RWPE1 (cell line): ENCODE measurements at regions not wholly inside any gene's neighbourhood (a gene's known extent, or its start where the extent isn't known, plus 50 kb on each side); places are given as distances from the start of the nearest gene placed in this dataset.

ENCODE experiments used
- CTCF ChIA-PET: fragments of 350-600 bp; sonication (Branson Sonifier 250); formaldehyde crosslinking; extraction: SDS; loops from one replicate; lab custom pipeline; 2021; lab: Yijun Ruan, JAX
- POLR2A ChIA-PET: fragments of 400-600 bp; formaldehyde crosslinking; extraction: SDS; loops from one replicate; lab custom pipeline; 2020; ENCODE audit warnings: antibody characterized with exemption; ENCODE audit not compliant: low non-redundant PET; lab: Yijun Ruan, JAX
- DNase-seq: peaks from one replicate; pipeline ENCODE4 v3.0.0; 2012; ENCODE audit warnings: low spot score
- H3K27ac ChIP-seq: fragments of 450-650 bp; 2 replicates; pipeline ENCODE4 v1.5.1; 2017
- TF ChIP-seq, protein P1 (sequence below): fragments of 450-650 bp; conservative IDR thresholded peaks from 2 replicates; pipeline ENCODE4 v1.5.1; 2017; ENCODE audit warnings: low read depth, mild to moderate bottlenecking

DNA sequence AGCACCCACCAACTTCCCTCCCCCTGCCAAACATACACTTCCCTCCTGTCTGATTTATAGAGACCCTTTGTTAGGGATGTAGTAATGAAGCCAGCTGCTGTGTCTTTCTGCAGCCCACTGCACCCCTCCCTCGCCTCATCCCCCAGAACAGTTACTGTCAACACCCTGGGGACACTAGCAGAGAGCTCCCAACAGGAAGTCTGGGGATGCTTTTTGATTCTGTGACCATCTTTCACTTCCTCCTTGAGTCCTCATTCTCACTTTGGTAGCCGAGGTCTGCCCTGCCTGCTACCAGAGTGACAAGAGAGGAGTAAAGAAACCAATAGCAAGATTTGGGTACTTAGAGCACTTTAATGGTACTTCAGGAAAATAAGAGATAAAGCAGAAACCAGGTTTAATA is 201.6 kb downstream of the SATB1 start:
- POLR2A ChIA-PET, result no interaction called here
- TF ChIP-seq, protein P1, sequence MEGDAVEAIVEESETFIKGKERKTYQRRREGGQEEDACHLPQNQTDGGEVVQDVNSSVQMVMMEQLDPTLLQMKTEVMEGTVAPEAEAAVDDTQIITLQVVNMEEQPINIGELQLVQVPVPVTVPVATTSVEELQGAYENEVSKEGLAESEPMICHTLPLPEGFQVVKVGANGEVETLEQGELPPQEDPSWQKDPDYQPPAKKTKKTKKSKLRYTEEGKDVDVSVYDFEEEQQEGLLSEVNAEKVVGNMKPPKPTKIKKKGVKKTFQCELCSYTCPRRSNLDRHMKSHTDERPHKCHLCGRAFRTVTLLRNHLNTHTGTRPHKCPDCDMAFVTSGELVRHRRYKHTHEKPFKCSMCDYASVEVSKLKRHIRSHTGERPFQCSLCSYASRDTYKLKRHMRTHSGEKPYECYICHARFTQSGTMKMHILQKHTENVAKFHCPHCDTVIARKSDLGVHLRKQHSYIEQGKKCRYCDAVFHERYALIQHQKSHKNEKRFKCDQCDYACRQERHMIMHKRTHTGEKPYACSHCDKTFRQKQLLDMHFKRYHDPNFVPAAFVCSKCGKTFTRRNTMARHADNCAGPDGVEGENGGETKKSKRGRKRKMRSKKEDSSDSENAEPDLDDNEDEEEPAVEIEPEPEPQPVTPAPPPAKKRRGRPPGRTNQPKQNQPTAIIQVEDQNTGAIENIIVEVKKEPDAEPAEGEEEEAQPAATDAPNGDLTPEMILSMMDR, result no peak
- DNase-seq, result no peak
- CTCF ChIA-PET, result no interaction called here
- H3K27ac ChIP-seq, result no peak overlapping the region

DNA sequence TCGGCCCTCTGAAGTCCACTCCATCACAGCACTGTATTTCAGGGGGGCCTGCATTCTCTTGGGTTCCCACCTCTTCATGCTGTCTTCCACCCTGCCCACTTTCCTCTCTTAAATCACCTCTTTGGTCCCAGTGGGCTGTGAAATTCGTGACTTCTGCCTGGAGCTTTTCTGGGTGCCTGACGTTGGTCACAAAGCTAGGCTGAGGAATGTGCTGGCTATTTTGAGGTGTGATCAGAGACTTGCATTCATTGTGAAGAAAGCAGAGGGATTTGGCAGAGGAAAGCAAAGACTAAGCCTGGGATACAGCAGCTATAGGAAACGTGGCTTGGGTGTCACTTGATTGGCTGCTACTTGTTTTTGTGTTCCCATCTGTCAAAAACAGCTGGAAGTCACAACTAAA is 202.5 kb downstream of the SATB1 start:
- TF ChIP-seq, protein P1, result no peak
- no peak for DNase-seq
- POLR2A ChIA-PET, result no interaction called here
- no peak overlapping the region for H3K27ac ChIP-seq
- CTCF ChIA-PET, result no interaction called here

DNA sequence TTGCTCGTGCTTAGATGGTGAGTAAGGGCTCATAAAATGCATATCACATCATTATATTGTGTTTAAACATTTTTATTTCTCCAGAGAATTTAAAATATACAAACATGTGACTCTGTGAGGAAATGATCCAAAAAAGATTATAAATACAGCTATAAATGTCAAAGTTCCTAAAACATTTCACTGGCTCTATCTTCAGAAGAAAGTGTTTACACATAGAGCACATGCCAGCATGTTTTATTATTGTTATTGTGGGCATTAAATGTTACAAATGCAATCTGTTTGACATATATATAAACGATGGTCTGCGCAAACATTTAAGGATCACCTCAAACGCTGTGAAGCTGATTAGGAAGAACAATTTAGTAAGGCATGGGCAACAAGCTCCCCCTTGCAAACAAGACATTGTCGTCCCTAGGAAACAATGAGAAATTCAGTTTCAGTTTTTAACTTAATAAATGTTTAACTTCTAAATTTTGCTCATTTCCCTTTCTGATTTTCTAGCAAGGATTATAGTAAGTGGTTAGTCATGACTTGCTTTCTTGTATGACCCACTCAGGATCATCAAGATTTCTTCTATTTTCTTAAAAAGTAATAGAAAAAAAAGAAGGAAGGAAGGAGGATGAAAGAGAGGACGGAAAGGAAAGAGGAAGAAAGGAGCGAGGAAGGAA is 207.5 kb downstream of the SATB1 start:
- ChIA-PET CTCF (no interaction called here), POLR2A (no interaction called here)
- no peak for DNase-seq
- H3K27ac ChIP-seq, result no peak overlapping the region
- TF ChIP-seq, protein P1, result no peak

DNA sequence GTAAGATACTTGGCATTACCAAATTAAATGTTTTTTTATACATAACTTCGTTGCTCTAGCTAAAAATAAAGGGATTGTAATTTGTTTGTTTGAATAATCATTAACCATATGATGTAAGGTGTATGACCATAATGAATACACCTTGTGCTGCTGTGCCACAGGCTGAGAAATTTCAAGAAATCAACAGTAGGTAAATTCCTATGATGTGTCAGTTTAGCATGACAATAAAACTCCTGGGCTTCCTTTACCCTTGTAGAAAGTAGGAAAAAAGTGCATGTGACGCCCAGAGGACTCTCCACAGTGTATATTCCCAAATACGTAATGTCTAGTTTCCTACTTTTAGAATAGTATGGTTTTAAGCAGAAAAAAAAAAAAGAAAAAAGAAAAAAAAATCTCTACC is 208.1 kb downstream of the SATB1 start:
- POLR2A ChIA-PET, result no interaction called here

DNA sequence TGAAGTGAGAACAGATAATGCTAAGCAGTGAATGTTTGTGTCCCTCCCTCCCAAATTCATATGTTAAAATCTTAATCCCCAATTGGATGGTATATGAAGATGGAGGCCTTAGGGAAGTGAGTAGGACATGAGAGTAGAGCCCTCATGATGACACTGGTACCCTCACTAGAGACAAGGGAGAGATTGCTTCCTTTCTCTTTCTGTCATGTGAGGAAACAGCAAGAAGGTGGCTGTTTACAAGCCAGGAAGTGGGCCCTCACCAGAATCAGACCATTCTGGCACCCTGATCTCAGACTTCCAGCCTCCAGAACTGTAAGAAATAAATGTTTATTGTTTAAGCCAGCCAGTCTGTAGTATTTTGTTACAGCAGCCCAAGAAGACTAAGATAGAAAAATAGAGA is 209.5 kb downstream of the SATB1 start:
- no peak for DNase-seq
- CTCF ChIA-PET, result no interaction called here

More for the DNA sequence above, 208.1 kb downstream of the SATB1 start:
- CTCF ChIA-PET, result no interaction called here
- DNase-seq, result no peak
- no peak overlapping the region for H3K27ac ChIP-seq
- TF ChIP-seq, protein P1, result no peak

DNA sequence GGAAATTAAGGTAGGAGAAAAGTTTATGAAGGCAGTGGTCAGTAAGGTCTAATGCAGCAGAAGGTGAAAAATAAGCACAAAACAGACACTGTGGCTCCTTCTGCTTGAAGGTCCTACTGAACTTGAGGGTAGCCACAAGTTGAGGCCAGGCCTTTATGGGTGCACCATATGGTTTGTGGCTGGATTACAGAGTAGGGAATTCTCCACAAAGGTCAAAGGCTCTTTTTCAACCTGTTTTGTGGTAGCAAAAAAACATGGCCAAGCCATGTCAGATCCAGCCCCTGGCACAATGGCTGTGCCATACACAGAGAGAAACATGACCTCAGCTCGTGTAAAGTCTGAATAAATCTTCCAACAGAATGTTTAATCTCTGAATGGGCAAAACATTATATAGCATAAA is 214.0 kb downstream of the SATB1 start:
- DNase-seq, result no peak
- ChIA-PET POLR2A (no interaction called here), CTCF (no interaction called here)
- TF ChIP-seq, protein P1, result no peak
- no peak overlapping the region for H3K27ac ChIP-seq

More for the DNA sequence above, 209.5 kb downstream of the SATB1 start:
- POLR2A ChIA-PET, result no interaction called here
- TF ChIP-seq, protein P1, result no peak
- no peak overlapping the region for H3K27ac ChIP-seq
